ENCODE measurements at regions not wholly inside any gene's neighbourhood (a gene's known extent, or its start where the extent isn't known, plus 50 kb on each side); places are given as distances from the start of the nearest gene placed in this dataset.

DNA sequence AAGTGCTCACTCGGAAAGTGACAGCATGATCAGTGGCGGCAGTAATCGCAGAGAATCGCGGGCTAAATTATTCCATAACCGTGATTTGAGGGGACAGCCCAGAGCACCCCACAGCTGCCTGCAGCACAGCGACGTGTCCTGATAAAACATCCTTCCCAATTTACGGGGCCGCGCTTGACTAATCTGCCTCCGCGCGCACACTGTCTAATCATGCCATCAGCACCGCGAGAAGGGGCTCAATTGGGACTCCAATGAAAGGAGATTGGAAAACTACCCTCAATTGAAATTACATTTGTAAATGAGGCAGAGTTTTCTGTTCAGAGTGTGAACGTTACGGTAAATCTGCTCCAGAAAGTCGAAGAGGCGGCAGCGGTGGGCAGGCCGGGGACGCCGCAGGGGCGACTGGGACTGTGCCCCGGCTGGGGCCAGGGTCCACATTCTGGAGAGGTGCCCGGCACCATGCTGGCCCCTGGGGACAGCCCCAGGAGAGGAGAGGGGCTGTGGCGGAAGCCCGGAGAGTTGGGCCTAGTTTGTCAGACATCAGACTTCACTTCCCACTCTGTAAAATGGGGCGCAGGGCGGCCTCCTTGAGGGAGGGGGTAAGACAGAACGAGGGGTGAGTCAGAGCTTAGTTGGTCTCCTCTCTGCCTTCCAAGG, 107.7 kb downstream of the FAM53A start:
- no peak for DNase-seq (ENCODE audit: low read depth)
- no peak for TF ChIP-seq CTCF (conservative IDR thresholded peaks at IDR 0.05; ENCODE audit: control insufficient read depth, insufficient read depth, low read depth, low read length)
- H3K4me3 ChIP-seq (ENCODE audit: control insufficient read depth, low read depth, low read length) = no peak overlapping the region

DNA sequence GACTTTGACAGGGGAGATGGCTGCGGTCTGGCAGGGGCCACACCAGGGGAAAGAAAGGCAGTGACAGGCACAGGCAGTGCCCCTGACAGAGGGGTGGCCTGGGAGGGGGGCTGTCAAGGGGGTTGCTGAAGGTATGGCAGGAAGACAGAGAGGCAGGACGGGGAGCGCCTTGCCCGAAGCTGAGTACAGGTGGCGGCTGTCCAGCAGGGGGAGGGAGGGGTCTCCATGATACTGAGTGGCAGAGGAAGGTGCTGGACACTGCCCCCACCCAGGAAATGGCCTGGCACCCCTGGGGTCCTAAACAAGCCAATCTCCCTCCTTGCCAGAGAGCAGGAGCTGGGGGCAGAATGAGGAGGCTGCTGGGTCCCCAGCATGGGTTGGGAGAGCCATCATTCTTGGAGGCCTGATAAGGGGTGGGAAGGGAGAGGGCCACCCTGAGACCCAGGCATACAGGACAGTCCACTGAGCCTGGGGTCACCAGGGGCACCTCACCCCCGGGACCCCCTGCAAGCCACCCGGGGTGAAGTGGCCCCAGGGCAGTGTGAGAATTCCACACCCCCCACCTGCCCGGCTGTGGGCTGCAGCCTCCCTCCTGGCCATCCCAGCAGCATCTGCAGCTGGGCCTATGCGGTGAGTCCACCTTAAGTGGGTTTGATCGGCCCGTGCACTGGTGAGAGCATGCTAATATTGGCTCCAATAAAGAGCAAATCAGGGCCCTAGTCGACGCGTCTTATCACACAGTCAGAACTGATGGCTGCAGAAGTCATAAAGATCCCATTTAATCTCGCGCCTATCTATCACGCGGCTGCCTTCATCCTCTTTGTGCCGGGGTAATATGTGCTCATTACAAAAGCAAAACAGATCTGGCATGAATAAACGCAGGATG, 108.5 kb downstream of the FAM53A start:
- no peak overlapping the region for H3K4me3 ChIP-seq (ENCODE audit: control insufficient read depth, low read depth, low read length)
- DNase-seq (ENCODE audit: low read depth) = no peak
- TF ChIP-seq CTCF (conservative IDR thresholded peaks at IDR 0.05; ENCODE audit: control insufficient read depth, insufficient read depth, low read depth, low read length) = no peak

DNA sequence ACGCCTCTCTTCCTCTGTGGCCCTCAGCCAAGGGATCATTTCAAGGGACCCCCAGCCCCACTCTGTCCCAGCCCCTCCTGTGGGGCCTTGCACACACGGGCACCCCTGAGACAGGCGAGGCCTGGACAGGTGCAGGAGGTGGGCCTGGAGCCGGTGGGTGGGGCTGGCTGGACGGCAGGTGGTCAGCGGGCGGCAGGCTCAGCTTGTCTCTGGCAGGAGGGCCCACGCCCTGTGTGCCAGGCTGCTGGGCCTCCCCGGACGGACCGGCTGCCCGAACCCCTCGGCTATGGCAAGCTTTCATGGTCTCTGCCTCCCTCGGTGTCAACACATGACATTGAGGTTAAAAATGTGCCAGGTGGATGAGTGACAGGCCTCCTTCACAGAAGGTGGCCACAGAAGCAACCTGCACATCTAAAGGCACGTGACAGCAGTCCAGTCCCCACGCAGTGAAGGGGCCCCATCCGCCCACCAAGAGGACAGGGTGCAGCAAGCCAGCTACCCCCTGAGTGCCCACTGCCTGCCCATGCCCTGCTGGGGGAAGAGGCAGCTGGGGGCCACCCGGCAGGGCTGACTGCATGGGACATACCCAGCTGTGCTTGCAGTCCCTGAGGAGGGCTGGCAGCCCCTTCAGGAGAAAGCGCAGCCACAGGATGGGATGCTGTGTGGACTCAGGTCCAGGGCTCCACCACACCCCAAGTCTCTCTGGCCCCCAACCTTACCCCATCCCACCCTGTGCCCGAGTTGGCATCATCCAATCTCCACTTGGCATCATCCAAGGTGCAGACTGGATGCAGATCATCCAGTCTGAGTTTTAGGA, 109.3 kb downstream of the FAM53A start:
- H3K4me3 ChIP-seq (ENCODE audit: control insufficient read depth, low read depth, low read length) = no peak overlapping the region
- no peak for DNase-seq (ENCODE audit: low read depth)
- no peak for TF ChIP-seq CTCF (conservative IDR thresholded peaks at IDR 0.05; ENCODE audit: control insufficient read depth, insufficient read depth, low read depth, low read length)

DNA sequence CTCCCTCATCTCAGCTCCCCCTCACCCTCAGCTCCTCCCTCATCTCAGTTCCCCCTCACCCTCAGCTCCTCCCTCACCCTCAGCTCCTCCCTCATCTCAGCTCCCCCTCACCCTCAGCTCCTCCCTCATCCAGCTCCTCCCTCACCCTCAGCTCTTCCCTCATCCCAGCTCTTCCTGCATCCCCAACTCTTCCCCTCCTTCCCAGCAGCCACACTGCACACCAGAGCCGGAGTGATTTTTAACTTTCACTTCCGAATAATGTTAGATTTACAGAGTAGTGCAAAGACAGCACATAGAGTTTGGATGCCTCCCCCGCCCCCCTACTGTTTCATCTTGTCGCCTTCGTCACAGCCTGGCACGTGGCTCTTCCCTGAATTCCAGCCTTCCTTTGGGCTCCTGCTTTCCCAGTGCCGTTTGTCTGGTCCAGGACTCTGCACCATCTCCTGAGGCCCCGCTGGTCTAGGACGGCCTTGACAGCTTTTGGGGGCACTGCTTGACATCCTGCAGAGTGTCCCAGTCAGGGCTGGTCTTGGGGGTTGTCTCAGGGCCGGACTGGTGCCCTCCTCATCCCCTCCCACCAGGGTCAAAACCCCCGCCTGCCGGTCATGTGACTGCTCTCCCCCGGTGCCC, 110.2 kb downstream of the FAM53A start:
- H3K4me3 ChIP-seq (ENCODE audit: control insufficient read depth, low read depth, low read length) = no peak overlapping the region
- DNase-seq (ENCODE audit: low read depth) = no peak
- no peak for TF ChIP-seq CTCF (conservative IDR thresholded peaks at IDR 0.05; ENCODE audit: control insufficient read depth, insufficient read depth, low read depth, low read length)

GRCh38 chr4:1572964-1573720, 111.0 kb downstream of the FAM53A start:
- TF ChIP-seq CTCF (conservative IDR thresholded peaks at IDR 0.05; ENCODE audit: control insufficient read depth, insufficient read depth, low read depth, low read length) = no peak
- DNase-seq (ENCODE audit: low read depth) = no peak
- H3K4me3 ChIP-seq (ENCODE audit: control insufficient read depth, low read depth, low read length) = no peak overlapping the region
